GM12878 (cell line): ENCODE measurements at regions not wholly inside any gene's neighbourhood (a gene's known extent, or its start where the extent isn't known, plus 50 kb on each side); places are given as distances from the start of the nearest gene placed in this dataset.

ENCODE experiments used
- CTCF ChIP-seq, 3 experiments: IDR thresholded peaks in 2 of 3; conservative IDR thresholded peaks in 1 of 3; 2 replicates each; pipeline ENCODE4 v1.5.1; 2011; ENCODE audit warnings: low read depth in 3 of 3, low read length in 3 of 3, mild to moderate bottlenecking in 3 of 3, control low read depth in 2 of 3, moderate library complexity in 2 of 3, inconsistent platforms in 1 of 3, mixed read lengths in 1 of 3; ENCODE audit not compliant: control insufficient read depth in 2 of 3, insufficient read depth in 1 of 3; ENCODE audit errors: extremely low read depth in 1 of 3
- HSF1 ChIP-seq: fragments of 150-350 bp; IDR thresholded peaks from 2 replicates; pipeline ENCODE4 v1.6.1; 2014; ENCODE audit warnings: mild to moderate bottlenecking, low read depth, low read length
- MLLT1 ChIP-seq: fragments of 450-650 bp; IDR thresholded peaks from 2 replicates; pipeline ENCODE4 v1.6.1; 2016; ENCODE audit warnings: mild to moderate bottlenecking
- REST ChIP-seq: IDR thresholded peaks from 2 replicates; pipeline ENCODE4 v1.6.1; 2012; ENCODE audit warnings: mild to moderate bottlenecking, low read depth, low read length
- STAT1 ChIP-seq: fragments of 450-650 bp; conservative IDR thresholded peaks from 2 replicates; pipeline ENCODE4 v1.6.1; 2014; ENCODE audit warnings: antibody characterized with exemption, mild to moderate bottlenecking

- no peak for TF ChIP-seq MLLT1
- TF ChIP-seq HSF1: no peak
- TF ChIP-seq CTCF (IDR thresholded peaks at IDR 0.05 in 2 of 3, conservative IDR thresholded peaks at IDR 0.05 in 1 of 3; ENCODE audit: control insufficient read depth in 2 of 3, extremely low read depth in 1 of 3, insufficient read depth in 1 of 3, low read depth in 3 of 3, low read length in 3 of 3): no peak
- TF ChIP-seq REST: no peak
- no peak for TF ChIP-seq STAT1
Measured at GRCh38 chr3:40718681-40719080, 193.9 kb downstream of the ZNF621 start.
